DOHH2 (cell line): ENCODE measurements at regions not wholly inside any gene's neighbourhood (a gene's known extent, or its start where the extent isn't known, plus 50 kb on each side); places are given as distances from the start of the nearest gene placed in this dataset.

ENCODE experiments used
- EZH2phosphoT487 ChIP-seq: fragments of 200-600 bp; sonication (generic); IDR thresholded peaks from 2 replicates; pipeline ENCODE4 v1.6.1; 2017; ENCODE audit warnings: borderline replicate concordance, mild to moderate bottlenecking, antibody characterized with exemption, low read length, moderate library complexity, mixed read lengths
- TF ChIP-seq, protein P1 (sequence below): fragments of 200-600 bp; sonication (generic); IDR thresholded peaks from one replicate; pipeline ENCODE4 v1.5.1; 2014; ENCODE audit warnings: antibody characterized with exemption, mild to moderate bottlenecking, low read depth, low read length; ENCODE audit not compliant: poor library complexity, severe bottlenecking

DNA sequence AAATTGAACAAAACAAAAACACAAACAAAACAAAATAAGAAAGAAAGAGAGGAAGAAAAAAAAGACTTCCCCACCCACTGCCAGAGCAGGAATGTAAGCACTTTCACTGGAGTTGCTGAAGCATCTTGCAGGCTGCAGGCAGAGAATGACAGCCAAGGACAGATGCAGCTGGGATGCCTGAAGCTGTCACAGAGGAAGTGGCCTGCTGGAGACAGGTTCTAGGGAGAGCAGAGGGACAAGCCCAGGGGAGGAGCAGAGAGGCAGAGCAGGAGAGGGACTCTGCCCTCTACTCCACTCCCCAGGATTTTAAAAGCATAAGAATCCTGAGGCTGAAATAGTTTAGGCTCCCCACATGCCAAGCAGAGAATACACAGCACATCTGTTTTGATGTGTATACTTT, 326.2 kb downstream of the TUSC7 start:
- TF ChIP-seq, protein P1, sequence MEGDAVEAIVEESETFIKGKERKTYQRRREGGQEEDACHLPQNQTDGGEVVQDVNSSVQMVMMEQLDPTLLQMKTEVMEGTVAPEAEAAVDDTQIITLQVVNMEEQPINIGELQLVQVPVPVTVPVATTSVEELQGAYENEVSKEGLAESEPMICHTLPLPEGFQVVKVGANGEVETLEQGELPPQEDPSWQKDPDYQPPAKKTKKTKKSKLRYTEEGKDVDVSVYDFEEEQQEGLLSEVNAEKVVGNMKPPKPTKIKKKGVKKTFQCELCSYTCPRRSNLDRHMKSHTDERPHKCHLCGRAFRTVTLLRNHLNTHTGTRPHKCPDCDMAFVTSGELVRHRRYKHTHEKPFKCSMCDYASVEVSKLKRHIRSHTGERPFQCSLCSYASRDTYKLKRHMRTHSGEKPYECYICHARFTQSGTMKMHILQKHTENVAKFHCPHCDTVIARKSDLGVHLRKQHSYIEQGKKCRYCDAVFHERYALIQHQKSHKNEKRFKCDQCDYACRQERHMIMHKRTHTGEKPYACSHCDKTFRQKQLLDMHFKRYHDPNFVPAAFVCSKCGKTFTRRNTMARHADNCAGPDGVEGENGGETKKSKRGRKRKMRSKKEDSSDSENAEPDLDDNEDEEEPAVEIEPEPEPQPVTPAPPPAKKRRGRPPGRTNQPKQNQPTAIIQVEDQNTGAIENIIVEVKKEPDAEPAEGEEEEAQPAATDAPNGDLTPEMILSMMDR: no peak
- TF ChIP-seq EZH2phosphoT487: no peak
